Ovary (tissue), 7 donors: ENCODE measurements at regions not wholly inside any gene's neighbourhood (a gene's known extent, or its start where the extent isn't known, plus 50 kb on each side); places are given as distances from the start of the nearest gene placed in this dataset.

Experiments
- DNase-seq, 5 donors: peaks; one replicate each; pipeline ENCODE4 v3.0.0-alpha.2; 2019 to 2020
- H3K27ac ChIP-seq, 2 donors: fragments of 200-600 bp; one replicate each; pipeline versions ENCODE4 v1.5.1 to v1.8.0; 2019 to 2022
- H3K27me3 ChIP-seq: fragments of 200-600 bp; one replicate; pipeline ENCODE4 v1.8.0; 2022
- H3K36me3 ChIP-seq: fragments of 200-600 bp; sonication (generic); one replicate; pipeline ENCODE4 v1.5.1; 2019
- H3K4me1 ChIP-seq: one replicate; pipeline ENCODE4 v1.8.1; 2013; ENCODE audit warnings: mild to moderate bottlenecking, moderate library complexity; ENCODE audit not compliant: insufficient read depth
- H3K4me3 ChIP-seq: fragments of 200-600 bp; sonication (generic); one replicate; pipeline ENCODE4 v1.5.1; 2017
- H3K9me3 ChIP-seq, 2 donors: fragments of 200-600 bp in 1 of 2; sonication (generic) in 1 of 2; one replicate each; pipeline versions ENCODE4 v1.5.1 to v1.8.1; 2013 to 2019; ENCODE audit warnings: mild to moderate bottlenecking in 1 of 2, moderate library complexity in 1 of 2
- EP300 ChIP-seq: sonication (generic); formaldehyde crosslinking; IDR thresholded peaks from one replicate; pipeline ENCODE4 v1.6.1; 2017; ENCODE audit warnings: antibody characterized with exemption
- POLR2A ChIP-seq: fragments of 450-650 bp; IDR thresholded peaks from one replicate; pipeline ENCODE4 v1.6.1; 2017; ENCODE audit warnings: antibody characterized with exemption, mild to moderate bottlenecking, moderate library complexity
- WGBS, 3 donors: extraction: QIAGEN DNeasy Blood & Tissue Kit in 1 of 3; methylation state at CpG; one replicate each; pipeline versions ENCODE4 v1.1.5 to v1.1.7; 2013 to 2017; 5-methylcytosine and 5-hydroxymethylcytosine counted together
- intact Hi-C, 4 donors: fragments of 100-400 bp; cut with DNase I; formaldehyde crosslinking; loops; one replicate each; pipeline versions ENCODE4 v1.11.0 to v1.15.1; 2022 to 2023
- TF ChIP-seq, protein P1 (sequence below), 3 donors: fragments of 450-650 bp in 2 of 3; fragments of 200-600 bp in 1 of 3; IDR thresholded peaks; one replicate each; pipeline versions ENCODE4 v1.5.1 to v1.8.0; 2016 to 2022; ENCODE audit warnings: antibody characterized with exemption in 3 of 3, mild to moderate bottlenecking in 1 of 3
- donor health status: DM: no; HTN: no; CAD: no; lungs with moderate emphysema.
- donor health status: DM: no; HTN: no; CAD: no.
- donor health status: Bipolar disorder and iron deficiency.
- donor health status: DM: no; HTN: no; CAD: no.
- donor health status: DM: yes; HTN: yes; CAD: no.

DNA sequence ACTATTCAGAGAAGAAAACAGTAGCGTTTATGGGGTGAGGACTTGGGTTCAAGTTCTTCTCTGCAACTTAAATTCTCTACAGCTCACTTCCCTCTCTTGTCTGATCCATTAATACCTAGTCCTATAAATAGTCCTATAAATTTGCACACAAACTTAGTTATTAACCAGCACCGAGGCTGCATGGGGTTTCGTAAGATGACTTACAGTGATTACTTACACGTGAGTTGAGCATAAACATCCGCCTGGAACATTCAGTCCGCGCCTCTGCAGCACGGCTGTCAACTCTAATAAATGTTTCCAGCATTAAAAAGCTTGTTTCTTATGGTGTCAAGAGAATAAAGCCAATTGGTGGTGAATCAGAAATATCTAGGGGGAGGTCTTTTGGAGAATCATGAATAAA lies 103.0 kb upstream of the ENPP6 start:
- WGBS, 3 donors: 86 to 93% (median 91%) methylated on average over 8 of the region's 8 CpGs
- intact Hi-C loops: no loop called here
- no peak for DNase-seq

DNA sequence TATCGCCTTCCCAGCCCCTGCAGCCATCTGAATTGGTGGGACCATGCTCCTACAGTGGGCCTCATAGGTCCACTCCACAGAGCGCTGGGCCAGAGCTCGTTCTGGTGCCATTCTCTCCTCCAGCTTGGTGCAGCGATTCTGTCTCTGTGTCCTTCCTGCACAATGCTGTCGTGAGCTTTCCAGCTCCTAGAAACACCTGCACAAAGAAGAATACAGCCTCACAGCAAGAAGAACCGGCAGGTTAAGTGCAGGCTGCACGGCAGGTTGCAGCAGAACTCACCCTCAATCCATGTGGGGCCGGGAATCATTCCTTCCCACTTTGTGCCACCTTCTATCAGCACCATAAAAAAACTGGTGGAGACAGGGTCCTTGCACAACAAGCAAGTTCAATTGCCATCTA lies 101.2 kb upstream of the ENPP6 start:
- DNase-seq: no peak
- Histone ChIP-seq H3K9me3 (no peaks in the 10 kb centered on the region), H3K4me3 (no peak overlapping the region), H3K27me3 (no peaks in the 10 kb centered on the region), H3K27ac (no peak overlapping the region), H3K36me3 (no peaks in the 10 kb centered on the region), H3K4me1 (no peaks in the 10 kb centered on the region)
- WGBS, 3 donors: 91 to 94% (median 93%) methylated on average over 8 of the region's 8 CpGs
- TF ChIP-seq EP300 (no peak), POLR2A (no peak)
- TF ChIP-seq, protein P1, sequence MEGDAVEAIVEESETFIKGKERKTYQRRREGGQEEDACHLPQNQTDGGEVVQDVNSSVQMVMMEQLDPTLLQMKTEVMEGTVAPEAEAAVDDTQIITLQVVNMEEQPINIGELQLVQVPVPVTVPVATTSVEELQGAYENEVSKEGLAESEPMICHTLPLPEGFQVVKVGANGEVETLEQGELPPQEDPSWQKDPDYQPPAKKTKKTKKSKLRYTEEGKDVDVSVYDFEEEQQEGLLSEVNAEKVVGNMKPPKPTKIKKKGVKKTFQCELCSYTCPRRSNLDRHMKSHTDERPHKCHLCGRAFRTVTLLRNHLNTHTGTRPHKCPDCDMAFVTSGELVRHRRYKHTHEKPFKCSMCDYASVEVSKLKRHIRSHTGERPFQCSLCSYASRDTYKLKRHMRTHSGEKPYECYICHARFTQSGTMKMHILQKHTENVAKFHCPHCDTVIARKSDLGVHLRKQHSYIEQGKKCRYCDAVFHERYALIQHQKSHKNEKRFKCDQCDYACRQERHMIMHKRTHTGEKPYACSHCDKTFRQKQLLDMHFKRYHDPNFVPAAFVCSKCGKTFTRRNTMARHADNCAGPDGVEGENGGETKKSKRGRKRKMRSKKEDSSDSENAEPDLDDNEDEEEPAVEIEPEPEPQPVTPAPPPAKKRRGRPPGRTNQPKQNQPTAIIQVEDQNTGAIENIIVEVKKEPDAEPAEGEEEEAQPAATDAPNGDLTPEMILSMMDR (IDR thresholded peaks at IDR 0.05): no peak
- intact Hi-C loops: no loop called here

More for the DNA sequence above, 103.0 kb upstream of the ENPP6 start:
- no peaks in the 10 kb centered on the region for H3K4me1 ChIP-seq
- H3K36me3 ChIP-seq: no peaks in the 10 kb centered on the region
- H3K9me3 ChIP-seq: no peaks in the 10 kb centered on the region
- TF ChIP-seq POLR2A (no peak), EP300 (no peak)
- TF ChIP-seq, protein P1 (IDR thresholded peaks at IDR 0.05): no peak
- no peak overlapping the region for H3K4me3 ChIP-seq
- H3K27ac ChIP-seq: no peak overlapping the region
- no peaks in the 10 kb centered on the region for H3K27me3 ChIP-seq

DNA sequence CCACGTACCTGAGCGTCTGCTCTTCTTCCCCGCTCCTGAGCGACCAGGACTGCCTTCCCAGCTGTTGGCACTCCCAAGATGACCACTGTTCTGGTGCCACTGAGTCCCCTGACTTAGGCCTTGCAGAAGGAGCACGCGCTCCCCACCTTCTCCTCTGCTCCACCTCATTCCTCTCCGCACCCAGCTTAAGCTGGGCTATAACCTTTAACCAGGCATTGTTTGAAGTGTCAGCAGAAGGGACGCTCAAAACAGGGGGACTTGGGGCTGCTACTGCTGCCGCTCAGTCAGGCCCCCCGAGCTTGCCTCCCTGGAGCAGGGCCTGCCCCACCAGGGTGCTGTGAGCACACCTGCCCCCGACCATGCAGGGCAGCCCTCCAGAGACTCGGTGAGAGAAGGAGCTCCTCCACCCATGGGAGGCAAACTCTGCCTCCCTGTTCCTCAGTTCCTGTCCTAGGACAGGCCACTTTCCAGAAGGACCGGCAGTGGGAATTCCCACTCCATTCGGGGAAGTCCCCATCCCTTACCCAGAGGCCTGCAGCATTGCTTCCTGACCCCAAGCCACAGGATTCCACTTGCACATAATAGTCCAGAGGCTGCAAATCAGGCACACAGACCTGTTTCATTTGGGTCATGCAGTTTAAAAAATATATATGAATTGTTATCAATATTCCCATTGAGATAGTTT lies 99.7 kb upstream of the ENPP6 start:
- no peak for TF ChIP-seq EP300
- TF ChIP-seq POLR2A: no peak
- TF ChIP-seq, protein P1 (IDR thresholded peaks at IDR 0.05): no peak
- H3K9me3 ChIP-seq: no peaks in the 10 kb centered on the region
- no peaks in the 10 kb centered on the region for H3K4me1 ChIP-seq
- intact Hi-C loops: no loop called here
- no peaks in the 10 kb centered on the region for H3K27me3 ChIP-seq
- no peak for DNase-seq
- H3K36me3 ChIP-seq: no peaks in the 10 kb centered on the region
- 84 to 88% (median 87%) methylated on average over 14 of the region's 14 CpGs for WGBS, 3 donors
- H3K27ac ChIP-seq: no peak overlapping the region
- no peak overlapping the region for H3K4me3 ChIP-seq

DNA sequence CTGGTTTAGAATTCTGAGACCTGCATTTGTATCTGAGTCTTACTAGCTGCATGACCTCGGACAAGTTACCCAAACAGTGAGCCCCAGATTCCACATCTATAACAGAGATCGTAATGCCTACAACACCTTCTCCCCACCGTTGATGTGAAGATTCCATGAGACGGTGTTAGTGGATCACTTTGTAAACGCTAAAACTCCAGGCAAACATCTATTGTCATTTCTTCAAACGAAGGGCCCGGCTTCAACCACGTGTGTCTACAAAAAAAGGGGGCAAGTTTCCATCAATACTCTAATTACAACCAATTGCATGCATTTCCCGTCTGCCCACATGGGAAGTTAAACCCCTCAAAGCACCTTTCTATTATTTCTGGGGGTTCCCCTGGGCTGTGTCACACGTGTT lies 99.1 kb upstream of the ENPP6 start:
- 91 to 95% (median 93%) methylated on average over 10 of the region's 10 CpGs for WGBS, 3 donors
- intact Hi-C loops: no loop called here
- H3K9me3 ChIP-seq: no peaks in the 10 kb centered on the region

More for the DNA sequence above, 99.1 kb upstream of the ENPP6 start:
- no peaks in the 10 kb centered on the region for H3K4me1 ChIP-seq
- DNase-seq: no peak
- H3K36me3 ChIP-seq: no peaks in the 10 kb centered on the region
- no peak overlapping the region for H3K27ac ChIP-seq
- H3K27me3 ChIP-seq: no peaks in the 10 kb centered on the region
- no peak overlapping the region for H3K4me3 ChIP-seq
- TF ChIP-seq, protein P1 (IDR thresholded peaks at IDR 0.05): no peak
- no peak for TF ChIP-seq EP300
- no peak for TF ChIP-seq POLR2A
